Endothelial cell of umbilical vein (primary cell): ENCODE measurements at regions not wholly inside any gene's neighbourhood (a gene's known extent, or its start where the extent isn't known, plus 50 kb on each side); places are given as distances from the start of the nearest gene placed in this dataset.

Experiments used
- BruUV-seq: library from RNA; stranded (reverse); fragments of 400-500 nt; replicated peaks from 2 replicates; lab custom pipeline; 2021; lab: Mats Ljungman, UMichigan
- CTCF ChIA-PET: fragments of 300-600, 350-600 bp; sonication (Branson Sonifier 250); formaldehyde crosslinking; loops from one replicate; lab custom pipeline; 2021; ENCODE audit warnings: antibody characterized with exemption, inconsistent platforms; lab: Charles Lee
- POLR2A ChIA-PET: fragments of 300-600, 350-600 bp; sonication (Branson Sonifier 250); formaldehyde crosslinking; loops from one replicate; lab custom pipeline; 2021; ENCODE audit warnings: antibody characterized with exemption, inconsistent platforms; lab: Charles Lee
- DNase-seq: peaks from one replicate; pipeline ENCODE4 v3.0.0-alpha.2; 2011; ENCODE audit warnings: low read depth, low spot score
- FAIRE-seq: peaks from 2 replicates; lab custom pipeline; 2011; peaks lifted over from hg19 to GRCh38; lab: Jason Lieb, UNC
- H2AFZ ChIP-seq: 2 replicates; pipeline ENCODE4 v1.6.0; 2012; ENCODE audit warnings: low read depth, low read length, control low read depth, inconsistent platforms
- H3K27ac ChIP-seq: 2 replicates; pipeline ENCODE4 v1.5.1; 2011; ENCODE audit warnings: low read depth, mild to moderate bottlenecking, control low read depth, low read length, moderate library complexity; ENCODE audit not compliant: insufficient read depth
- H3K27me3 ChIP-seq, 2 experiments: 2 replicates each; pipeline versions ENCODE4 v1.6.0 to v1.6.1; 2011; ENCODE audit warnings: low read length in 2 of 2, mixed read lengths in 1 of 2; ENCODE audit not compliant: control insufficient read depth in 2 of 2, insufficient read depth in 2 of 2
- H3K36me3 ChIP-seq, 2 experiments: 2 replicates in 1 of 2; 3 replicates in 1 of 2; pipeline ENCODE4 v1.5.1; 2011; ENCODE audit warnings: low read length in 2 of 2, mild to moderate bottlenecking in 1 of 2, moderate library complexity in 1 of 2; ENCODE audit not compliant: control insufficient read depth in 2 of 2, insufficient read depth in 2 of 2; ENCODE audit errors: extremely low read depth in 1 of 2
- H3K4me1 ChIP-seq: 3 replicates; pipeline ENCODE4 v1.5.1; 2011; ENCODE audit warnings: mild to moderate bottlenecking, low read length; ENCODE audit not compliant: control insufficient read depth, insufficient read depth; ENCODE audit errors: extremely low read depth
- H3K4me2 ChIP-seq: 2 replicates; pipeline ENCODE4 v1.6.1; 2011; ENCODE audit warnings: low read length, control low read depth, mixed read lengths; ENCODE audit not compliant: insufficient read depth
- H3K4me3 ChIP-seq, 3 experiments: fragments of 200-600 bp in 1 of 3; sonication (generic), shearing (Covaris generic) in 1 of 3; replicated peaks in 1 of 3; 2 replicates each; pipeline ENCODE4 v1.5.1; 2011 to 2016; ENCODE audit warnings: control low read depth in 3 of 3, low read length in 3 of 3, mild to moderate bottlenecking in 2 of 3, inconsistent platforms in 1 of 3, low read depth in 1 of 3, moderate library complexity in 1 of 3; ENCODE audit not compliant: insufficient read depth in 1 of 3
- H3K79me2 ChIP-seq: 2 replicates; pipeline ENCODE4 v1.6.0; 2012; ENCODE audit warnings: low read length, inconsistent platforms; ENCODE audit not compliant: control insufficient read depth, insufficient read depth
- H3K9ac ChIP-seq: replicated peaks from 2 replicates; pipeline ENCODE3; 2011; ENCODE audit warnings: low read length, control low read depth; ENCODE audit not compliant: insufficient read depth; ENCODE audit errors: extremely low read depth
- H3K9me1 ChIP-seq: replicated peaks from 3 replicates; pipeline ENCODE4 v1.6.0; 2011; ENCODE audit warnings: mild to moderate bottlenecking, low read length; ENCODE audit not compliant: control insufficient read depth, insufficient read depth; ENCODE audit errors: extremely low read depth
- H3K9me3 ChIP-seq: replicated peaks from 2 replicates; pipeline ENCODE4 v1.5.1; 2012; ENCODE audit warnings: low read length, inconsistent platforms; ENCODE audit not compliant: control insufficient read depth, insufficient read depth
- H4K20me1 ChIP-seq: replicated peaks from 2 replicates; pipeline ENCODE3; 2011; ENCODE audit warnings: mild to moderate bottlenecking, low read length; ENCODE audit not compliant: control insufficient read depth, insufficient read depth; ENCODE audit errors: extremely low read depth
- CTCF ChIP-seq, 2 donors: IDR thresholded peaks; 1 replicate in 1 of 2; 2 replicates in 1 of 2; pipeline ENCODE4 v1.5.1; 2011; ENCODE audit warnings: low read length in 2 of 2, mild to moderate bottlenecking in 2 of 2, moderate library complexity in 2 of 2, control low read depth in 1 of 2, inconsistent platforms in 1 of 2, low read depth in 1 of 2; ENCODE audit not compliant: insufficient read depth in 1 of 2; ENCODE audit errors: extremely low read depth in 1 of 2
- EZH2 ChIP-seq: IDR thresholded peaks from 2 replicates; pipeline ENCODE4 v1.6.1; 2012; ENCODE audit warnings: borderline replicate concordance, low read depth, mild to moderate bottlenecking, moderate library complexity, low read length, inconsistent platforms; ENCODE audit not compliant: severe bottlenecking
- FOS ChIP-seq: IDR thresholded peaks from 2 replicates; pipeline ENCODE4 v1.6.1; 2011; ENCODE audit warnings: mild to moderate bottlenecking, low read length, moderate library complexity, borderline replicate concordance; ENCODE audit not compliant: insufficient read depth
- GATA2 ChIP-seq: IDR thresholded peaks from 2 replicates; pipeline ENCODE4 v1.7.0; 2011; ENCODE audit warnings: low read depth, mild to moderate bottlenecking, moderate library complexity, mixed read lengths, low read length; ENCODE audit not compliant: insufficient read length, insufficient read depth
- JUN ChIP-seq: IDR thresholded peaks from 2 replicates; pipeline ENCODE4 v1.6.1; 2011; ENCODE audit warnings: borderline replicate concordance, low read depth; ENCODE audit not compliant: insufficient read length, insufficient read depth
- MAX ChIP-seq: IDR thresholded peaks from 2 replicates; pipeline ENCODE4 v1.6.1; 2011; ENCODE audit not compliant: insufficient read depth, insufficient read length
- MYC ChIP-seq: IDR thresholded peaks from one replicate; pipeline ENCODE4 v1.6.1; 2011; ENCODE audit warnings: mild to moderate bottlenecking, low read depth, low read length
- POLR2A ChIP-seq: IDR thresholded peaks from 2 replicates; pipeline ENCODE4 v1.6.1; 2012; ENCODE audit warnings: low read depth, mild to moderate bottlenecking, control low read depth, low read length
- POLR2AphosphoS5 ChIP-seq: IDR thresholded peaks from 2 replicates; pipeline ENCODE4 v1.6.1; 2012; ENCODE audit warnings: low read depth, mild to moderate bottlenecking, control low read depth, low read length, moderate library complexity; ENCODE audit not compliant: insufficient read depth
- dilution Hi-C: fragments of 300-500 bp; cut with MboI; formaldehyde crosslinking; loops from one replicate; pipeline ENCODE4 v1.15.0; 2019; ENCODE audit warnings: low sequenced_read_pairs; ENCODE audit not compliant: extremely low pct_ligation_motif_present
- intact Hi-C: fragments of 100-400 bp; cut with micrococcal nuclease; formaldehyde crosslinking; loops from one replicate; pipeline ENCODE4 v1.10.0; 2022

GRCh38 chr2:14982790-14983189 lies 350.3 kb downstream of the LRATD1 start:
- Histone ChIP-seq H3K36me3 (no peaks in the 10 kb centered on the region), H3K4me2 (no peak overlapping the region), H3K9me3 (no peaks in the 10 kb centered on the region), H4K20me1 (no peaks in the 10 kb centered on the region), H3K27me3 (no peaks in the 10 kb centered on the region), H3K27ac (no peak overlapping the region), H3K4me3 (no peak overlapping the region), H3K79me2 (no peaks in the 10 kb centered on the region), H3K9ac (no peak overlapping the region), H3K4me1 (no peaks in the 10 kb centered on the region), H3K9me1 (no peaks in the 10 kb centered on the region), H2AFZ (no peak overlapping the region)
- no TSS peak for BruUV-seq
- ChIA-PET POLR2A (no interaction called here), CTCF (no interaction called here)
- dilution Hi-C loops, result no loop called here
- FAIRE-seq (no peak), DNase-seq (no peak)
- intact Hi-C loops, result no loop called here
- no peak for TF ChIP-seq MAX
- TF ChIP-seq GATA2, result no peak
- TF ChIP-seq POLR2AphosphoS5, result no peak
- TF ChIP-seq EZH2, result no peak
- TF ChIP-seq POLR2A, result no peak
- TF ChIP-seq CTCF (IDR thresholded peaks at IDR 0.05; ENCODE audit: extremely low read depth in 1 of 2, insufficient read depth in 1 of 2, low read depth in 1 of 2, low read length in 2 of 2), result no peak
- no peak for TF ChIP-seq MYC
- TF ChIP-seq JUN, result no peak
- TF ChIP-seq FOS, result no peak
